ENCODE measurements at regions not wholly inside any gene's neighbourhood (a gene's known extent, or its start where the extent isn't known, plus 50 kb on each side); places are given as distances from the start of the nearest gene placed in this dataset.
"Not testable (repeated sequence)": the region's sequence is repeated elsewhere in the genome, so short reads cannot be mapped to it uniquely, and the experiment has no call there.

DNA sequence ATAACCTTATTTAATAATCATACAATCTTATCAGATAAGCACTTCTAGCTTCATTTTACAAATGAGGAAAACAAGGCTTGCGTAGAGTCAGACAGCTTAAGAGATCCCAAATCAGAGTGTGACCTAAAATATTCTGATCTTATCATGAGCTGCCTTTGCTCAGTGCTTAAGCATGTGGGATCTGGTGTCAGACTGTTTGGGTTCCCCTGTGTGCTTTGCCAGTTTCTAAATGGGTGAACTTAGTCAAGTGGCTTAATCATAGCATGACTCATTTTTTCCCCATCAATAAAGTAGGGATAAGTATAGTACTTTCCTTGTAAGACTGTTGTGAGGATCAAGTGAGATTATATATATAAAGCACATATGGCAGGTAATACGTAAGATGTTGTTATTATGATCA is 612.6 kb upstream of the C16orf82 start:
- DNase-seq (ENCODE audit: insufficient read length, low spot score) (no peak), FAIRE-seq (no peak)
- TF ChIP-seq, protein P1, sequence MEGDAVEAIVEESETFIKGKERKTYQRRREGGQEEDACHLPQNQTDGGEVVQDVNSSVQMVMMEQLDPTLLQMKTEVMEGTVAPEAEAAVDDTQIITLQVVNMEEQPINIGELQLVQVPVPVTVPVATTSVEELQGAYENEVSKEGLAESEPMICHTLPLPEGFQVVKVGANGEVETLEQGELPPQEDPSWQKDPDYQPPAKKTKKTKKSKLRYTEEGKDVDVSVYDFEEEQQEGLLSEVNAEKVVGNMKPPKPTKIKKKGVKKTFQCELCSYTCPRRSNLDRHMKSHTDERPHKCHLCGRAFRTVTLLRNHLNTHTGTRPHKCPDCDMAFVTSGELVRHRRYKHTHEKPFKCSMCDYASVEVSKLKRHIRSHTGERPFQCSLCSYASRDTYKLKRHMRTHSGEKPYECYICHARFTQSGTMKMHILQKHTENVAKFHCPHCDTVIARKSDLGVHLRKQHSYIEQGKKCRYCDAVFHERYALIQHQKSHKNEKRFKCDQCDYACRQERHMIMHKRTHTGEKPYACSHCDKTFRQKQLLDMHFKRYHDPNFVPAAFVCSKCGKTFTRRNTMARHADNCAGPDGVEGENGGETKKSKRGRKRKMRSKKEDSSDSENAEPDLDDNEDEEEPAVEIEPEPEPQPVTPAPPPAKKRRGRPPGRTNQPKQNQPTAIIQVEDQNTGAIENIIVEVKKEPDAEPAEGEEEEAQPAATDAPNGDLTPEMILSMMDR (IDR thresholded peaks at IDR 0.05; ENCODE audit: insufficient read depth, missing control alignments): no peak

DNA sequence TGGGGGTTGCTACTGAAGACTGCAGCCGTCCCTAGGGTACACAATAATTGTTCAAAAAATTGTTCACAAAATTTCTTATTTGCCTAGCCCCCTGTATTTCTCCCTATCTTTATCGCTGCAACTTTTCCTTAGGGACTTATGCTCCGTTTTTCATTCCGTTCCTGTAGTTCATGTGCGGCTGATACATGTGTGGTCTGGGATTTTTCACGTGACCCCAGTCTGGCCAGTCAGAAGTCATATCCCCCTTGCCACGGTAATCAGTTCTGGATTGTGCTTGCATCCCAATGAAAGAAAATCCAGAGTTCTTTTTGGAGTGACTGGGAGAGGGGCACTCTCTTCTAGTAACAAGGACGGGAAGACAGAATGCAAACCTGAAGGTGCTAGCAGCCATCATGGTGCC is 610.7 kb upstream of the C16orf82 start:
- no peak for DNase-seq (ENCODE audit: insufficient read length, low spot score)
- TF ChIP-seq, protein P1 (IDR thresholded peaks at IDR 0.05; ENCODE audit: insufficient read depth, missing control alignments): no peak
- FAIRE-seq: no peak

DNA sequence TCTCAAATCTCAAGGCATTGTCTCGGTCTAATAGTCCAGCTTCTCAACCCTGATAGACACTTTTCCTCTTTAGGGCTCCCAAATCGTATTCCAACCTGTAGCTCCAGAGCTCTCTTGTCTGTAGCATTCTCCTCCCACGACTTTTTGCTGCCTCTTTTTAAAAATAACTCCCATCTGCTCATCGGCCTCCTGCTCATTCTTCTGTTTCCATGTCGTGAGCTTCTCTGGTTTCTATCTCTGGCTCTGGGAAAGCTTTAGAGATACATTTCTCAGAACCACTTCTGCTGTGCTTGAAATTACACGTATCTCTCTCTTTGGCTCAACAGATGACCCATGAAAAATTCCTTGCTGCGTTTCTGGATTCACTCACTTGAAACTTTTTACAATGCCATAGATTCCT is 609.6 kb upstream of the C16orf82 start:
- no peak for FAIRE-seq
- TF ChIP-seq, protein P1 (IDR thresholded peaks at IDR 0.05; ENCODE audit: insufficient read depth, missing control alignments): no peak
- no peak for DNase-seq (ENCODE audit: insufficient read length, low spot score)

DNA sequence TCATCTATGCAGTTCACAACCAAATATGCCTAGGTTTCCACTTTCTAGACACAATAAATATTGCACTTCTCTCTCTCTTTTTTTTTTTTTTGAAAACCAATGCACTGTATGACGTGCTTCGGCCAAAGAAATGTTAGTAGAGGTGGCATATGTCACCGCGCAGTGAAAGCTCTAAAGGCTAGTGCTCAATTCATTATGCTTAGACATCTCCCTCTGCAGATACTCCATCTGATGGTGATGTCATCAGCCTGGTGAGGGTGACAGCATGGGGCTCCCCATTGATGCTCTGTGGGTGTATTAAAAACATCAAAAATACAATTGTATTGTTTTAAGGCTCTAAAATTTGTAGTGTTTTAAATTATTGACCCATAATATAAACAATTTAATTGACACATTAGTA is 608.8 kb upstream of the C16orf82 start:
- FAIRE-seq (no peak), DNase-seq (ENCODE audit: insufficient read length, low spot score) (no peak)
- TF ChIP-seq, protein P1 (IDR thresholded peaks at IDR 0.05; ENCODE audit: insufficient read depth, missing control alignments): no peak

DNA sequence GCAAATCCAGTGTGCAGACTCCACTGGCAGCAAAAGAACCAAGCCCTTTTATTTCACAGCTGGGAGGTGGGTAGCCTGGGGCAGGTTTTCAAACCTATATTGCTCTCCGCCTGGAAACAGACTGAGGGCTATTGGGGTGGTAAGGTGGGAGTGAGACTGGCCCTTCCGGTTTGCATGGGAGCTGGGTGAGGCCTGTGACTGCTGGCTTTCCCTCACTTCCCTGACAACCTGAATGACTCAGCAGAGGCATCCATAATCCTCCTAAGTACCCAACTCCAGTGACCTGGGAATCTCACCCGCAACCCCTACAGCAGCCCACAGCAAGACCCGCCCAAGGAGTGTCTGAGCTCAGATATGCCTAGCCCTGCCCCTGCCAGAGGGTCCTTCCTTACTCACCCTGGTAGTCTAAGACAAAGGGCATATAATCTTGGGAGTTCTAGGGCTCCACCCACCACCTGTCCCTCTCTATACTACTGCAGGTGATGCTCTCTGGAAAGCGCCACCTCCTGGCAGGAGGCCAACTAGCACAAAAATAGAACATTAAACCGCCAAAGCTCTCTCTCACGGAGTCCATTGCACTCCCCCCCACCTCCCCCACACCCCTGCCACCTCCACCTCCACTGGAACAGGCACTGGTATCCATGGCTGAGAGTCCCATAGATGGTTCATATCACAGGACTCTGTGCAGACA is 602.0 kb upstream of the C16orf82 start:
- FAIRE-seq (no peak), DNase-seq (ENCODE audit: insufficient read length, low spot score) (no peak)
- TF ChIP-seq, protein P1 (IDR thresholded peaks at IDR 0.05; ENCODE audit: insufficient read depth, missing control alignments): no peak

DNA sequence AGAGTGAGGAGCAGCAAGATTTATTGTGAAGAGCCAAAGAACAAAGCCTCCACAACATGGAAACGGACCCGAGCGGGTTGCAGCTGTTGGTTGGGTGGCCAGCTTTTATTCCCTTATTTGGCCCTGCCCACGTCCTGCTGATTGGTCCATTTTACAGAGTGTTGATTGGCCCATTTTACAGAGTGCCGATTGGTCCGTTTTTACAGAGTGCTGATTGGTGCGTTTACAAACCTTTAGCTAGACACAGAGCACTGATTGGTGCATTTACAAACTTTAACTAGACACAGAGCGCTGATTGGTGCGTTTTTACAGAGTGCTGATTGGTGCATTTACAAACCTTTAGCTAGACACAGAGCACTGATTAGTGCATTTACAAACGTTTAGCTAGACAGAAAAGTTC is 592.3 kb upstream of the C16orf82 start:
- not testable (repeated sequence) for FAIRE-seq

DNA sequence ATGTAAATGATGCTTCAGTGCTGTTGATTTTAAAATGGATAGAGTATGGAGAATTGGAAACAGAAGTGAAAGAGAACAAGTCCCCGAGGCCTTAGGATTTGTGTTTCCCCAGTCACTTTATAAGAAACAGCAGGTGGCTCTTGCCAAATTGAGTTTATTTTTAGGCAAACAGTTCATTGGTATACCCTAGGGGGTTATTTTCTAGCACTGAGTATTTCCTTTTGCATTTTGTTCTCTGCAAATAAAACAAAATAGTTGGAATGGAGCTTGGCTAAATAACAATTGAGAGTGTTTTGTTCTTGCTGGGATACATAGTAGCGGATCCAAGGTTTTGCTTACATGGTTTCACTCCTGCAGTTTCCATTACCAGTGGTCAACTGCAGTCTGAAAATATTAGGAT is 591.1 kb upstream of the C16orf82 start:
- TF ChIP-seq, protein P1 (IDR thresholded peaks at IDR 0.05; ENCODE audit: insufficient read depth, missing control alignments): no peak
- DNase-seq (ENCODE audit: insufficient read length, low spot score) (no peak), FAIRE-seq (no peak)

More for the DNA sequence above, 592.3 kb upstream of the C16orf82 start:
- DNase-seq (ENCODE audit: insufficient read length, low spot score): not testable (repeated sequence)

Data from D721Med (cell line).